Caco-2 (cell line): ENCODE measurements at regions not wholly inside any gene's neighbourhood (a gene's known extent, or its start where the extent isn't known, plus 50 kb on each side); places are given as distances from the start of the nearest gene placed in this dataset.

Experiments
- BruUV-seq: library from RNA; stranded (reverse); fragments of 400-500 nt; replicated peaks from 2 replicates; lab custom pipeline; 2021; lab: Mats Ljungman, UMichigan
- CTCF ChIA-PET: fragments of 300-600 bp; sonication (Branson Sonifier 250); formaldehyde crosslinking; loops from one replicate; lab custom pipeline; 2022; ENCODE audit warnings: antibody characterized with exemption; lab: Charles Lee
- POLR2A ChIA-PET: fragments of 300-600 bp; sonication (Branson Sonifier 250); formaldehyde crosslinking; loops from one replicate; lab custom pipeline; 2022; ENCODE audit warnings: antibody characterized with exemption; lab: Charles Lee
- DNase-seq, 2 experiments: peaks; one replicate each; pipeline versions ENCODE4 v3.0.0 to v3.0.0-alpha.2; 2020 to 2022
- H3K27me3 ChIP-seq: replicated peaks from 2 replicates; pipeline ENCODE4 v1.6.0; 2011; ENCODE audit warnings: low read length; ENCODE audit not compliant: control insufficient read depth, insufficient read depth
- H3K36me3 ChIP-seq: 2 replicates; pipeline ENCODE4 v1.5.1; 2011; ENCODE audit warnings: low read length; ENCODE audit not compliant: control insufficient read depth, insufficient read depth
- H3K4me1 ChIP-seq: fragments of 250-450 bp; sonication (Bioruptor Pico); 2 replicates; pipeline ENCODE4 v1.5.1; 2020; ENCODE audit warnings: mild to moderate bottlenecking
- H3K4me3 ChIP-seq: 2 replicates; pipeline ENCODE4 v1.5.1; 2011; ENCODE audit warnings: low read depth, mild to moderate bottlenecking, control low read depth, low read length
- H3K9me3 ChIP-seq: fragments of 250-450 bp; sonication (Bioruptor Pico); 2 replicates; pipeline ENCODE4 v1.5.1; 2020; ENCODE audit warnings: mild to moderate bottlenecking, moderate library complexity
- H3K27ac Mint-ChIP-seq: one replicate; pipeline ENCODE4 v1.8.0; 2022; ENCODE audit warnings: mixed read lengths; ENCODE audit not compliant: unreplicated experiment
- H3K27me3 Mint-ChIP-seq: one replicate; pipeline ENCODE4 v1.8.0; 2022; ENCODE audit warnings: mixed read lengths; ENCODE audit not compliant: insufficient read depth, unreplicated experiment
- H3K36me3 Mint-ChIP-seq: one replicate; pipeline ENCODE4 v1.8.0; 2022; ENCODE audit warnings: mild to moderate bottlenecking, mixed read lengths; ENCODE audit not compliant: insufficient read depth, unreplicated experiment
- H3K4me1 Mint-ChIP-seq: one replicate; pipeline ENCODE4 v1.8.0; 2022; ENCODE audit warnings: low read depth, mixed read lengths; ENCODE audit not compliant: unreplicated experiment
- H3K4me3 Mint-ChIP-seq: one replicate; pipeline ENCODE4 v1.8.0; 2022; ENCODE audit warnings: mild to moderate bottlenecking, moderate library complexity, mixed read lengths; ENCODE audit not compliant: unreplicated experiment
- H3K9me3 Mint-ChIP-seq: one replicate; pipeline ENCODE4 v1.8.0; 2022; ENCODE audit warnings: mixed read lengths; ENCODE audit not compliant: unreplicated experiment
- CTCF ChIP-seq, 2 experiments: fragments of 200-600 bp in 1 of 2; IDR thresholded peaks; 1 replicate in 1 of 2; 2 replicates in 1 of 2; pipeline versions ENCODE4 v1.5.1 to v1.8.0; 2011 to 2022; ENCODE audit warnings: antibody characterized with exemption in 1 of 2, control low read depth in 1 of 2, inconsistent platforms in 1 of 2, low read depth in 1 of 2, low read length in 1 of 2, mild to moderate bottlenecking in 1 of 2, moderate library complexity in 1 of 2; ENCODE audit not compliant: insufficient read depth in 1 of 2, severe bottlenecking in 1 of 2, unreplicated experiment in 1 of 2
- intact Hi-C: fragments of 100-400 bp; cut with micrococcal nuclease; formaldehyde crosslinking; loops from one replicate; pipeline ENCODE4 v1.10.0; 2022; ENCODE audit not compliant: unreplicated experiment

DNA sequence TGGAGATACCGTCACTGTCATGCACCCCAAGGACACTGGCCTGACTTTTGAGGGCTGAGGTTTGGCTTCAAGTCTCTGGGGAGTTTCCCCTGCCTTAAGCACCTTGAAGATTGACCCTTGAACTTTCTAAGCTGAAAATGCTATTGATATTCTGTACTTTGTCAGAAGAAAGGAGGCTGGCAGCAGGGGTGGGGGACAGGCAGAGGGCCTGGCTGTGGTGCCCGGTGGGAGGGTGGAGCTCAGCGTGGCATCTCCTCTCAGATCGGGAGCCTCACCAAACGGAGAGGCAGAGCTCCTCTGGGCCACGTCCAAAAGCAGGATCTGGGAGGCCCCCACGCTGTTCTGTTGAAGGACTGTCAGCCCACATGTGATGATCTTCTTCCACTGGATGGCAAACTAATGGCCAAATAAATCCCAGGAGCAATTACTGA is 305.2 kb upstream of the IRX3 start:
- no peak for TF ChIP-seq CTCF (IDR thresholded peaks at IDR 0.05; ENCODE audit: insufficient read depth in 1 of 2, low read depth in 1 of 2, low read length in 1 of 2, severe bottlenecking in 1 of 2, unreplicated experiment in 1 of 2)
- CTCF ChIA-PET: no interaction called here
- Histone ChIP-seq H3K4me1 (no peaks in the 10 kb centered on the region), H3K4me3 (no peak overlapping the region), H3K36me3 (no peaks in the 10 kb centered on the region), H3K27me3 (no peaks in the 10 kb centered on the region), H3K9me3 (no peaks in the 10 kb centered on the region)
- POLR2A ChIA-PET: no interaction called here
- Mint-ChIP-seq H3K27ac (no peak overlapping the region), H3K4me3 (no peak overlapping the region), H3K9me3 (peaks cover 14% of the 10 kb centered on the region), H3K36me3 (no peaks in the 10 kb centered on the region), H3K27me3 (no peaks in the 10 kb centered on the region), H3K4me1 (peaks cover 7% of the 10 kb centered on the region)
- no peak for DNase-seq
- intact Hi-C loops: no loop called here
- no TSS peak for BruUV-seq

DNA sequence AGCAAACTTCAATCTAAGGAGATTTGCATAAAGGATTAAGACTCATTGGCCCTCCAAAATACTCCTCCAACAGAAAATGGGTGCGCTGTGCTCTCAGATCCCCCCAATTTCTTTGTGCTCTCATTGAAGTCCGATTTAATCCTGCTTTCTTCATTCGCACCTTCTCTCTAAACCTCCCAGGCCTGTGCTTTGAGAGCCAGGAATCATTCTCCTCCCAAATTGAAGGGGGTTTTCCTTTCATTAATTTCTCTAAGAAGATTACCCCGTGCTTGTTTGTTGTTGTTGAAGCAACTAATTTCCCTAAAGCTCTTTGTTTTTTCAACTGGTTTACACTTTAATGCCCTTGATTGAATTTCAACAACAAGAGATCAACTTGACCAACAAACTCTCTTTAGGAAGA is 304.2 kb upstream of the IRX3 start:
- Mint-ChIP-seq H3K4me1 (peaks cover 8% of the 10 kb centered on the region), H3K9me3 (peaks cover 14% of the 10 kb centered on the region), H3K4me3 (no peak overlapping the region), H3K27ac (no peak overlapping the region), H3K36me3 (no peaks in the 10 kb centered on the region), H3K27me3 (no peaks in the 10 kb centered on the region)
- BruUV-seq: no TSS peak
- no peaks in the 10 kb centered on the region for H3K36me3 ChIP-seq
- POLR2A ChIA-PET: no interaction called here
- CTCF ChIA-PET: no interaction called here
- H3K4me3 ChIP-seq: no peak overlapping the region
- no peaks in the 10 kb centered on the region for H3K9me3 ChIP-seq
- no peaks in the 10 kb centered on the region for H3K4me1 ChIP-seq
- intact Hi-C loops: no loop called here
- no peak for DNase-seq
- no peak for TF ChIP-seq CTCF (IDR thresholded peaks at IDR 0.05; ENCODE audit: insufficient read depth in 1 of 2, low read depth in 1 of 2, low read length in 1 of 2, severe bottlenecking in 1 of 2, unreplicated experiment in 1 of 2)
- no peaks in the 10 kb centered on the region for H3K27me3 ChIP-seq

GRCh38 chr16:54589326-54589725 is 302.7 kb upstream of the IRX3 start:
- no peaks in the 10 kb centered on the region for H3K9me3 ChIP-seq
- DNase-seq: no peak
- BruUV-seq: no TSS peak
- H3K27ac Mint-ChIP-seq: no peak overlapping the region
- H3K4me3 ChIP-seq: no peak overlapping the region
- POLR2A ChIA-PET: no interaction called here
- intact Hi-C loops: loop anchor here (5.0 kb wide), 1 partner anchor 38 kb away; no protein-coding TSS in a partner anchor
- H3K4me1 ChIP-seq: peaks cover 7% of the 10 kb centered on the region
- peaks cover 14% of the 10 kb centered on the region for H3K9me3 Mint-ChIP-seq
- no peaks in the 10 kb centered on the region for H3K27me3 Mint-ChIP-seq
- H3K36me3 Mint-ChIP-seq: no peaks in the 10 kb centered on the region
- H3K36me3 ChIP-seq: no peaks in the 10 kb centered on the region
- H3K4me1 Mint-ChIP-seq: peaks cover 17% of the 10 kb centered on the region
- no peak overlapping the region for H3K4me3 Mint-ChIP-seq
- CTCF ChIA-PET: no interaction called here
- H3K27me3 ChIP-seq: no peaks in the 10 kb centered on the region
- TF ChIP-seq CTCF (IDR thresholded peaks at IDR 0.05; ENCODE audit: insufficient read depth in 1 of 2, low read depth in 1 of 2, low read length in 1 of 2, severe bottlenecking in 1 of 2, unreplicated experiment in 1 of 2): no peak
